DND-41 (cell line): ENCODE measurements at regions not wholly inside any gene's neighbourhood (a gene's known extent, or its start where the extent isn't known, plus 50 kb on each side); places are given as distances from the start of the nearest gene placed in this dataset.

ENCODE experiments used
- ATAC-seq: fragments of 200-7000 bp; cut with Tn5 transposase; 3 replicates; pipeline ENCODE4 v1.9.1; 2021; ENCODE audit warnings: low read depth; ENCODE audit not compliant: insufficient read depth
- DNase-seq: peaks from one replicate; pipeline ENCODE4 v3.0.0-alpha.2; 2020
- H2AFZ ChIP-seq: 2 replicates; pipeline ENCODE4 v1.6.0; 2012; ENCODE audit warnings: low read depth, low read length
- H3K27ac ChIP-seq: 2 replicates; pipeline ENCODE4 v1.5.1; 2012; ENCODE audit warnings: low read length, inconsistent platforms
- H3K27me3 ChIP-seq: fragments of 200-600 bp; sonication (generic); 2 replicates; pipeline ENCODE4 v1.6.0; 2012; ENCODE audit warnings: low read length, mild to moderate bottlenecking, inconsistent platforms; ENCODE audit not compliant: insufficient read depth, poor library complexity
- H3K36me3 ChIP-seq: 2 replicates; pipeline ENCODE4 v1.5.1; 2012; ENCODE audit warnings: low read length, inconsistent platforms; ENCODE audit not compliant: insufficient read depth
- H3K4me1 ChIP-seq: 2 replicates; pipeline ENCODE4 v1.5.1; 2012; ENCODE audit warnings: mild to moderate bottlenecking, low read length; ENCODE audit not compliant: insufficient read depth
- H3K4me2 ChIP-seq: 2 replicates; pipeline ENCODE4 v1.6.0; 2012; ENCODE audit warnings: mild to moderate bottlenecking, moderate library complexity, low read length, inconsistent platforms; ENCODE audit not compliant: insufficient read depth
- H3K4me3 ChIP-seq, 2 experiments: fragments of 200-600 bp in 1 of 2; shearing (Covaris generic) in 1 of 2; 2 replicates each; pipeline ENCODE4 v1.5.1; 2012 to 2016; ENCODE audit warnings: inconsistent platforms in 2 of 2, low read length in 2 of 2, mild to moderate bottlenecking in 2 of 2, low read depth in 1 of 2, moderate library complexity in 1 of 2
- H3K79me2 ChIP-seq: 2 replicates; pipeline ENCODE4 v1.6.0; 2012; ENCODE audit warnings: low read length, inconsistent platforms; ENCODE audit not compliant: insufficient read depth
- H3K9ac ChIP-seq: 2 replicates; pipeline ENCODE4 v1.6.0; 2012; ENCODE audit warnings: low read depth, mild to moderate bottlenecking, inconsistent platforms, low read length, moderate library complexity
- H3K9me3 ChIP-seq: 2 replicates; pipeline ENCODE4 v1.5.1; 2012; ENCODE audit warnings: low read length, moderate library complexity, mild to moderate bottlenecking, inconsistent platforms; ENCODE audit not compliant: insufficient read depth, severe bottlenecking
- H4K20me1 ChIP-seq: 2 replicates; pipeline ENCODE4 v1.6.0; 2012; ENCODE audit warnings: low read length; ENCODE audit not compliant: insufficient read depth
- EZH2 ChIP-seq: IDR thresholded peaks from 3 replicates; pipeline ENCODE4 v1.6.1; 2012; ENCODE audit warnings: borderline replicate concordance, low read depth, mild to moderate bottlenecking, moderate library complexity, low read length, inconsistent platforms; ENCODE audit not compliant: severe bottlenecking
- TF ChIP-seq, protein P1 (sequence below): IDR thresholded peaks from 2 replicates; pipeline ENCODE4 v1.5.1; 2012; ENCODE audit warnings: borderline replicate concordance, low read length, moderate library complexity, mild to moderate bottlenecking; ENCODE audit not compliant: poor library complexity, severe bottlenecking; ENCODE audit errors: extremely low read depth

DNA sequence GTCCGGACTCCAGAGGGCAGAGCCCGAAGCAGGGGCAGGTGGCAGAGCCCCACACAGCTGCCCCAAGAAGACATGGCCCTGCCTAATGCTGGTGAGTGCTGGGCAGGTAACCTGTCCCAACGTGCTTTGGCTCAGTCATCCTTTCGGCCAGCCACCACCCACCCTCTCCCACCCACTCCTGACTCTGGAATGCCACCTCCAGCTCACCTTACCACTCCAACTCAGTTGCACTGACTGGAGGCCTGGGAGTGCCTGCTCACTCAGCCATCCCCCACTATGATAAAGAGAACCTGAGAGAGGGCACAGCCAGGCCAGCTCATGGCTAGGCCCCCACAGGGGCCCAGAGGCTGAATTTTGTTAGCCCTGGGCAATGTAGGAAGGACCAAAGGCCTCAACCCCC lies 53.8 kb upstream of the MPEG1 start:
- no peak overlapping the region for H3K9ac ChIP-seq
- DNase-seq, result no peak

DNA sequence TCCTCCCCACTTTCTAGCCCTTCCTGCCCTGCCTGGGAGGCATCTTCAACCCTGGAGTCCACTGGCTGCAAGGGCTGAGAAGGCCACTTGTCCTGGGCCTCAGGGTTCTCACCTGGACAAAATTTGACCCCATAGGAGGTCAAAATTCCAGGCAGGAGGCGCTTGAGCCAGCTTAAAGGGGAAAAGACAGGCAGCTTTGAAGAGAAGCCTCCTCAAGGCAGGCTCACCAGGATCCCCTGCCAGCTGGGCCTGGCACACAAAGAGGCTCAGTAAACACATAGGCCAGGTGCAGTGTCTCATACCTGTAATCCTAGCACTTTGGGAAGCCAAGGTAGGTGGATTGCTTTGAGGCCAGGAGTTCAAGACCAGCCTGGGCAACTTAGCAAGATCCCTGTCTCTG lies 53.0 kb upstream of the MPEG1 start:
- no peak overlapping the region for H3K27ac ChIP-seq

More for the DNA sequence above, 53.8 kb upstream of the MPEG1 start:
- no peaks in the 10 kb centered on the region for H3K4me1 ChIP-seq
- H3K36me3 ChIP-seq, result no peaks in the 10 kb centered on the region
- ATAC-seq, result no peak
- H3K4me2 ChIP-seq, result no peak overlapping the region
- H3K27me3 ChIP-seq, result no peaks in the 10 kb centered on the region
- H3K79me2 ChIP-seq, result no peaks in the 10 kb centered on the region
- no peak overlapping the region for H3K27ac ChIP-seq
- H2AFZ ChIP-seq, result no peak overlapping the region
- TF ChIP-seq, protein P1, sequence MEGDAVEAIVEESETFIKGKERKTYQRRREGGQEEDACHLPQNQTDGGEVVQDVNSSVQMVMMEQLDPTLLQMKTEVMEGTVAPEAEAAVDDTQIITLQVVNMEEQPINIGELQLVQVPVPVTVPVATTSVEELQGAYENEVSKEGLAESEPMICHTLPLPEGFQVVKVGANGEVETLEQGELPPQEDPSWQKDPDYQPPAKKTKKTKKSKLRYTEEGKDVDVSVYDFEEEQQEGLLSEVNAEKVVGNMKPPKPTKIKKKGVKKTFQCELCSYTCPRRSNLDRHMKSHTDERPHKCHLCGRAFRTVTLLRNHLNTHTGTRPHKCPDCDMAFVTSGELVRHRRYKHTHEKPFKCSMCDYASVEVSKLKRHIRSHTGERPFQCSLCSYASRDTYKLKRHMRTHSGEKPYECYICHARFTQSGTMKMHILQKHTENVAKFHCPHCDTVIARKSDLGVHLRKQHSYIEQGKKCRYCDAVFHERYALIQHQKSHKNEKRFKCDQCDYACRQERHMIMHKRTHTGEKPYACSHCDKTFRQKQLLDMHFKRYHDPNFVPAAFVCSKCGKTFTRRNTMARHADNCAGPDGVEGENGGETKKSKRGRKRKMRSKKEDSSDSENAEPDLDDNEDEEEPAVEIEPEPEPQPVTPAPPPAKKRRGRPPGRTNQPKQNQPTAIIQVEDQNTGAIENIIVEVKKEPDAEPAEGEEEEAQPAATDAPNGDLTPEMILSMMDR, result no peak
- no peak for TF ChIP-seq EZH2
- no peaks in the 10 kb centered on the region for H3K9me3 ChIP-seq
- no peaks in the 10 kb centered on the region; the same call in 1 of the 2 replicates for H4K20me1 ChIP-seq
- H3K4me3 ChIP-seq, result no peak overlapping the region

DNA sequence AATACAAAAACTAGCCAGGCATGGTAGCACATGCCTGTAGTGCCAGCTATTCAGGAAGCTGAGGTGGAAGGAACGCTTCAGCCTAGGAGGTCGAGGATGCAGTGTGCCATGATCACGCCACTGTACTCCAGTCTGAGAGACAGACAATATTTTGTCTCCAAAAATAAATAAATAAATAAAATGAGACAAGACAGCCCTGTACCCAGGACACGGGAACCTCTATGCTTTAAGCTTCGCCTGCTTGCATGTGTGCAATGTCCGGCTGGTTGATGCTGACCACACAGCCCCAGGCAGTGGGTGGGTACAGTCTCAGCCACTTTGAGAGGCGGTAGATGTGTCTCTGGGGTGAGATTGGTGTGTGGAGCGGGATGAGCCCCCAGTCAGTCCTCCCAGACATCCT lies 52.0 kb upstream of the MPEG1 start:
- TF ChIP-seq, protein P1, result no peak
- TF ChIP-seq EZH2, result no peak
- Histone ChIP-seq H3K27ac (no peak overlapping the region), H3K4me3 (no peak overlapping the region), H3K79me2 (no peaks in the 10 kb centered on the region), H3K27me3 (no peaks in the 10 kb centered on the region), H3K9me3 (no peaks in the 10 kb centered on the region), H3K9ac (no peak overlapping the region), H3K36me3 (no peaks in the 10 kb centered on the region), H3K4me1 (no peaks in the 10 kb centered on the region), H4K20me1 (no peaks in the 10 kb centered on the region; the same call in 1 of the 2 replicates), H2AFZ (no peak overlapping the region), H3K4me2 (no peak overlapping the region)
- no peak for ATAC-seq
- DNase-seq, result no peak

More for the DNA sequence above, 53.0 kb upstream of the MPEG1 start:
- Histone ChIP-seq H3K4me2 (no peak overlapping the region), H4K20me1 (no peaks in the 10 kb centered on the region; the same call in 1 of the 2 replicates), H3K79me2 (no peaks in the 10 kb centered on the region), H2AFZ (no peak overlapping the region), H3K9ac (no peak overlapping the region), H3K9me3 (no peaks in the 10 kb centered on the region), H3K4me1 (no peaks in the 10 kb centered on the region), H3K4me3 (no peak overlapping the region), H3K36me3 (no peaks in the 10 kb centered on the region), H3K27me3 (no peaks in the 10 kb centered on the region)
- no peak for ATAC-seq
- DNase-seq, result no peak
- TF ChIP-seq, protein P1, result no peak
- no peak for TF ChIP-seq EZH2
